ENCODE measurements at regions not wholly inside any gene's neighbourhood (a gene's known extent, or its start where the extent isn't known, plus 50 kb on each side); places are given as distances from the start of the nearest gene placed in this dataset.
A peak's percentile ranks its signal among the peaks of the same experiment; 100 is the strongest.

DNA sequence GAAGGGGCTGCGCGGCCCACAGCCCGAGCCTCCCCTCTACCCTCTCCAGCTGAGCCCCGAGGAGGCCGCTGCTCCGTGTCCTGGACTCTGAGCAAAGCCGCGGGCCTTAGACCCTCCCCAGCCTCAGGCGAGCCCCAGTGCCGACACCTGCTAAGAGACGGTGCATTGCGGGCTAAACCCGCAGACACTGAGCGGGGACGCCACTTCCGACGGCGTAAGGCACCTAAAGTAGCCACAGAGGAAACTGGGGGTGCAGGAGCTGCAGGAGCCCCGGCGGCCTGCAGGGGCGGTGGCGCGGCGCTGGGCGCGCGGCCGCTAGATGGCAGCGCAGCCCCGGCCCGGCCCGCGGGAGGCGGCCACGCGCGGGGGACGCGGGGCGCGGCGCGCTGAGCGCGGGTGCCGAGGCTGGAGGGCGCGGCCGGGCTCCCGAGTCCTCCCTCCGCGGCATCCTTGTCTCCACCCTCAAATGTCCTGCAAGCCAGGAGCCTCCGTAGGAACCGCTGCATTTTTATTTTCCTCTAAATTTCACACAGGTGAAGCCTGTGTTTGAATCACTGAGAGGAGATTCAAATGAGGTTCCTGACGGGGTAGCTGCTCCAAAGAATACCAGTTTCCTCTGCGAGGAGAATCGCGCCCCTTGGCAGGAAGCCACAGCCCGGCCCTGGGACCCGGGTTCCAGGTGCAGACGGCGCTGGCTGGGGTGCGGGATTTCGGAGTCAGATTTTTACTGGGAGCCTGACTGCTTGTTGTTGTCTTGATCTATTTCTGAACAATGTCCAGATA is 650.5 kb downstream of the GALR1 start:
- DNase-seq (ENCODE audit: low read depth in 4 of 4, low spot score in 1 of 4), result peak; percentile 7 to 35 (median 26)

- no peak for DNase-seq (ENCODE audit: low read depth in 4 of 4, low spot score in 1 of 4)
Measured at GRCh38 chr18:77905011-77905410, 655.4 kb downstream of the GALR1 start.

GRCh38 chr18:77905449-77906055 is 655.9 kb downstream of the GALR1 start:
- DNase-seq (ENCODE audit: low read depth in 4 of 4, low spot score in 1 of 4), result no peak

- DNase-seq (ENCODE audit: low read depth in 4 of 4, low spot score in 1 of 4), result no peak
Measured at GRCh38 chr18:77906103-77906892, 656.6 kb downstream of the GALR1 start.

DNA sequence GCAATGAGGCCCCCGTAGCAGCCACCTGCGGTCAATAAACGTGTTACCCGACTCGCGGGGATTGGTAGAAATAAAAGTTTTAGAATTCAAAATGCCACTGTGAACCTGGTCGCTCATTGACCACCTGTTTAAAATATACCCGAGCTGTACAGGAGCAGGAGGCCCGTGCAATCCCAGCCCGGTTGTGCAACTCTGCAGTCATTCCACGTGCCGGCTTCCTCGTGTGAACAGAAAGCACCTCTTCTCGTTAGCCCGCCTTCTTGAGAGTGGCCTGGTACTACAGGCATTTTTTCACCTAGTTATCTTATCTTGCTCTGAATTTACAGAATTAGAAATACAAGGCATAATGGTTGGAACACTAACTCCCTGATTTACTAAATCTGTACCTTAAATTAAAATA is 660.7 kb downstream of the GALR1 start:
- DNase-seq (ENCODE audit: low read depth in 4 of 4, low spot score in 1 of 4), result no peak

GRCh38 chr18:77911971-77912605 is 662.4 kb downstream of the GALR1 start:
- DNase-seq (ENCODE audit: low read depth in 4 of 4, low spot score in 1 of 4), result no peak

GRCh38 chr18:77918730-77919129 is 669.1 kb downstream of the GALR1 start:
- no peak for DNase-seq (ENCODE audit: low read depth in 4 of 4, low spot score in 1 of 4)

- no peak for DNase-seq (ENCODE audit: low read depth in 4 of 4, low spot score in 1 of 4)
Measured at GRCh38 chr18:77919923-77920322, 670.3 kb downstream of the GALR1 start.

DNA sequence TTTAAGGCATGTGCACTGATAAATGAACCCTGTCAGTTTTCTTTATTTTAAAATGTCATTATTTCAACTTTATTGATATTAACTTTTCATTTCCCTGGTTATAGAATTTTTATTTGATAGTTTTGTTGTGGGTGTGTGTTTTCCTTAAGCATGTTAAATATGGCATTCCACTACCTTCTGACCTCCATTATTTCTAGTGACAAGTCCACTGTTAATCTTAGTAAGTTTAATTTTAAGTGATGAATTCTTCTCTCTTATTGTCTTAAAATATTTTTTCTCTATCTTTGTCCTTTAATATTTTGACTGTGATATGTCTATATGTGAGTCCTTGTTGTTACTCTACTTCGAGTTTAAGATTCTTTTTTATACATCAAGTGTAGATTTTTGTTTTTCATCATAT is 685.7 kb downstream of the GALR1 start:
- DNase-seq (ENCODE audit: low read depth in 4 of 4, low spot score in 1 of 4), result no peak

DNA sequence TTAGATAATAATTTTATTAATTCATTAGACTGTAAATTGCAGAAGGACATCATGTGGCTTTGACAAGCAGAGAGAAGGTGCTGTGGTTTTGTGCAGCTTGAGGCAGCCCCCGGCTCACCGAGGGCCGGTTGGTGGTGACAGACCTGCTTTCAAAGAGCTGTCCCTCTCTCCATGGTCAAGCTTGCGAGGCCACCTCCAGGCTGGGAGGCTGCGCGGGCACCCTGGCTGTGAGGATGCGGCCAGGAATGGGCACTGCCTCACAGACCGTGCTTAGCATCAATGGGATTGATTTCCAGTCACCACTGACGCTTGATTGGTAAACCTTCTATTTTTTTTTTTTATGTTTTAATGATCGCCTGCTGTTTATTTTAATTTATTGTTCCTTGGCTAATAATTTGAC is 690.9 kb downstream of the GALR1 start:
- DNase-seq (ENCODE audit: low read depth in 4 of 4, low spot score in 1 of 4), result no peak

GRCh38 chr18:77944533-77944932 is 694.9 kb downstream of the GALR1 start:
- DNase-seq (ENCODE audit: low read depth in 4 of 4, low spot score in 1 of 4), result no peak

DNA sequence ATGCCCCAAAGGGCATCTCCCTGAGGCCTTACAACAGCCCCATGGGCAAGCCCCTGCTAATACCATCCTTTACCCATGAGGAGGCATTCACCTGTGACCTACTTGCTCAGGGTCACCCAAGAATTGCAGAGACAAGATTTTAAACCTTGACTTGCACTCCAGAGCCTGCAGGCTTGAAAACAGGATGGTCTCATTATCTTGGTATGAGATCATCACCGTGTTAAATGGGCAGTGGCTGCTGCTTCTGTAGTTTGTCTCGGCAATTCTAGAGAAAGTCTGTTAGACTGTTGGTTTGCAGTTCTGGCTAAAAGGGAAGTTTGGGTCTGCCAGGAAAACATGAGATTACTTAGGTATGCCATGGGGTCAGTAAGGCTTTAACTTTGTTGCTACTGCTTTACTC is 698.9 kb downstream of the GALR1 start:
- DNase-seq (ENCODE audit: low read depth in 4 of 4, low spot score in 1 of 4), result no peak

- no peak for DNase-seq (ENCODE audit: low read depth in 4 of 4, low spot score in 1 of 4)
Measured at GRCh38 chr18:77949355-77949973, 699.8 kb downstream of the GALR1 start.

DNA sequence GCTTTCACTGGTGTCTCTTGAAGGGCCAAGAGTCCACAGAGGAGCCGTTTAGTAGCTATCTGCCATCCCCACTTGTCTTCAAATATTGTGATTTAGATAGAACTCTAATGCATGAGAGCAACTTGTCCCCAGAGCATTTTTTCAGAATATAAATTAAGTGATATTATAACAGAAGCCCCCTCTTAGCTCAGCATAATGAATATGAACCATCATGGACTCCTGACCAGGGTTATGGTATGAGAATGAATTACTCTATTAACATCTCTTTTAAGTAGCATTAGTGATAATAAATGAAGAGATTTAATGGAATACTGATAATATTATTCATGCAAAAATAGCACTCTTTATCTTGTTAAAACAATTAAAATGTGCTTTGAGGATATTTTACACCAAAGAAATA is 709.6 kb downstream of the GALR1 start:
- no peak for DNase-seq (ENCODE audit: low read depth in 4 of 4, low spot score in 1 of 4)

- DNase-seq (ENCODE audit: low read depth in 4 of 4, low spot score in 1 of 4), result no peak
Measured at GRCh38 chr18:77960791-77961410, 711.3 kb downstream of the GALR1 start.

- no peak for DNase-seq (ENCODE audit: low read depth in 4 of 4, low spot score in 1 of 4)
Measured at GRCh38 chr18:77967071-77967470, 717.4 kb downstream of the GALR1 start.

DNA sequence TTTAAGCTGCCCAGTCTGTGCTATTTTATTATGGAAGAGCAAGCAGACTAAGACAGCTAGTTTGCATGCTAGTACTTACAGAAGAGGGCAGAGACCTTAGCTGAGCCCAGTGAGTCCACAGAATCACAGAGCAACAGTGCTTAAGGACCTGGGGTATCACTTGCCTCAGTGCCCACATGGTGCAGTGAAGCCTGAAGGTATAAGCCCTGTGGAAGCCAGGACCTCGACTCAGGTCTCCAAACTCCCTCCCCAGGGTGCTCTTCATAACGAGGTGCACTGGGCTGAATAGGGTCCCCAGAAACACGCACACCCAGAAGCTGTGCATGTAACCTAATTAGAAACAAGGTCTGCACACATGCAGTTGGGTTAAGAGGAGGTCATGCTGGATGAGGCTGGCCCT is 718.1 kb downstream of the GALR1 start:
- DNase-seq (ENCODE audit: low read depth in 4 of 4, low spot score in 1 of 4), result no peak

- DNase-seq (ENCODE audit: low read depth in 4 of 4, low spot score in 1 of 4), result no peak
Measured at GRCh38 chr18:77969972-77970371, 720.3 kb downstream of the GALR1 start.

GRCh38 chr18:77970814-77971213 is 721.2 kb downstream of the GALR1 start:
- DNase-seq (ENCODE audit: low read depth in 4 of 4, low spot score in 1 of 4), result no peak

- DNase-seq (ENCODE audit: low read depth in 4 of 4, low spot score in 1 of 4), result no peak
Measured at GRCh38 chr18:77973745-77974144, 724.1 kb downstream of the GALR1 start.

DNA sequence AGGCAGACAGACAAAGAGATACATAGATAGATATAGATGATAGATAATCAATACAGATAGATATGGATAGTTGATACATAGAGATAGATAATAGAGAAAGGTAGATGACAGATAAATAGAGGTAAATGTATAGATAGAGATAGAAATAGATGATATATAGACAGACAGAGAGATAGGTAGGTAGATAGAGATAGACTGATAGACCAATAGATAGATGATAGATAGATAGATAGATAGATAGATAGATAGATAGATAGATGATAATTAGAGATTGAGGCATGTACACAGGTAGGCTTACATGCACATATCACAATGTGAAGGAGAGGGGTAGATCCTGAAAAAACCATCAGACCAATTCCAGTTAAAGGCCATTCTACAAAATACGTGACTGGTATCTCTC is 724.7 kb downstream of the GALR1 start:
- DNase-seq (ENCODE audit: low read depth in 4 of 4, low spot score in 1 of 4), result no peak
